Hepatocyte (in vitro differentiated cells): ENCODE measurements at regions not wholly inside any gene's neighbourhood (a gene's known extent, or its start where the extent isn't known, plus 50 kb on each side); places are given as distances from the start of the nearest gene placed in this dataset.

ENCODE experiments used
- EZH2 ChIP-seq: fragments of 200-600 bp; sonication (generic); IDR thresholded peaks from 2 replicates; pipeline ENCODE4 v1.6.1; 2016; ENCODE audit warnings: antibody characterized with exemption, mild to moderate bottlenecking, borderline replicate concordance
- TF ChIP-seq, protein P1 (sequence below): fragments of 200-600 bp; sonication (generic); IDR thresholded peaks from 2 replicates; pipeline ENCODE4 v1.5.1; 2016; ENCODE audit warnings: antibody characterized with exemption, mild to moderate bottlenecking; ENCODE audit not compliant: poor library complexity

DNA sequence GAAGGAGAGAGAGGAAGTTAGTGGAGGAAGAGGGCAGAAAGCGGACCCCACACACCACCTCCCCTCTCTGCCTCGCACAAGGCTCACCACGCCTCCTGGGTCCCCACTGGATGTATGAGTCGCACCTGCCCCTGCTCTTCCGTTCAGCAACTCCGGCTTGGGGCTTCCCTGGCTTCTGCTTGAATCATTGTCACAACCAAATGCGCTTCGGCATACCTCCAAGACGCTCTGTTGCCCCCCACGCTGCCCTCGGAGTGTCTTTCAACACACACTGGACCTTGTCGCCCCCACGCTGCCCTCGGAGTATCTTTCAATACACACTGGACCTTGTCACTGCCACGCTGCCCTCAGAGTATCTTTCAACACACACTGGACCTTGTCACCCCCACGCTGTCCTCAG is 247.2 kb downstream of the TEX29 start:
- TF ChIP-seq, protein P1, sequence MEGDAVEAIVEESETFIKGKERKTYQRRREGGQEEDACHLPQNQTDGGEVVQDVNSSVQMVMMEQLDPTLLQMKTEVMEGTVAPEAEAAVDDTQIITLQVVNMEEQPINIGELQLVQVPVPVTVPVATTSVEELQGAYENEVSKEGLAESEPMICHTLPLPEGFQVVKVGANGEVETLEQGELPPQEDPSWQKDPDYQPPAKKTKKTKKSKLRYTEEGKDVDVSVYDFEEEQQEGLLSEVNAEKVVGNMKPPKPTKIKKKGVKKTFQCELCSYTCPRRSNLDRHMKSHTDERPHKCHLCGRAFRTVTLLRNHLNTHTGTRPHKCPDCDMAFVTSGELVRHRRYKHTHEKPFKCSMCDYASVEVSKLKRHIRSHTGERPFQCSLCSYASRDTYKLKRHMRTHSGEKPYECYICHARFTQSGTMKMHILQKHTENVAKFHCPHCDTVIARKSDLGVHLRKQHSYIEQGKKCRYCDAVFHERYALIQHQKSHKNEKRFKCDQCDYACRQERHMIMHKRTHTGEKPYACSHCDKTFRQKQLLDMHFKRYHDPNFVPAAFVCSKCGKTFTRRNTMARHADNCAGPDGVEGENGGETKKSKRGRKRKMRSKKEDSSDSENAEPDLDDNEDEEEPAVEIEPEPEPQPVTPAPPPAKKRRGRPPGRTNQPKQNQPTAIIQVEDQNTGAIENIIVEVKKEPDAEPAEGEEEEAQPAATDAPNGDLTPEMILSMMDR: no peak
- TF ChIP-seq EZH2: no peak
